ENCODE measurements at regions not wholly inside any gene's neighbourhood (a gene's known extent, or its start where the extent isn't known, plus 50 kb on each side); places are given as distances from the start of the nearest gene placed in this dataset.
A peak's percentile ranks its signal among the peaks of the same experiment; 100 is the strongest.

DNA sequence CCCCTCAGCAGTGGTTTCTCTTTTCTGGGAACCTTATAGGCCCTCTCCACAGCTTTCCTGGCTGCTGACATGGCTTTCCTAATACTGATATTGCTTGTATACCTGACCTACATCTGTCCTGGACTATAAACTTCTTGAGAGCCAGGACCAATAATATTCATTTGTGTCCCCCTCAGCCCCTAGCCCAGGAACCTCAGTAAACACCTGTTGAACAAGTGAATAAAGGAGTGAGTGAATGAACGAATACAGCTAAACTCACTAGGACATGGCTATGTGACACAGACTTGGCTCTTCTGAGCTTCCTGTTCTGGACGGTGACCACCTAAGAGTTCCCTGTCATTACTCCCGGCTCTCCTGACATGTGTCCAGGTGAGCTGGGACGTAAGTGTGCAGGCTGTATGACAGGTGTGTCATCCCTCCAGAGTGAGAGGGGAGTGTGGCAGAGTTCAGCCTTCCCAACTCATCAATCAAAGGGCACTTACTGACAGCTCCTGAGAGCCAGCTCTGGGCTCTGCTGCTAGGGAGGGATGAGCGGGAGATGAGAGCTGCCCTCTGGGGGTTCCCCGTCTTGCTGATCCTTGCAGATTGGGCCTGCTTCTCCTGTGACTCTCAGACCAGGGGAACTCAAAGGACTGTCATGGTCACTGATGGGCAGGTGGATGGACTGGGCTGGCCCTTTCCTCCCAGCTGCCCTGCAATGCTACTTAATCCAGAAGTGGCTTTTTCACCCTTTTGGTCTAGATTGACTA lies 84.5 kb downstream of the HIF1AN start:
- TF ChIP-seq ZNF211 (tag by site-specific recombination; IDR thresholded peaks at IDR 0.05; ENCODE audit: low read depth) (no peak), ZNF521 (tag by site-specific recombination; IDR thresholded peaks at IDR 0.05) (no peak), ZNF274 (IDR thresholded peaks at IDR 0.05; ENCODE audit: low read length) (no peak), ZNF274 (tag by site-specific recombination; IDR thresholded peaks at IDR 0.05; ENCODE audit: borderline replicate concordance) (no peak), ZNF776 (tag by site-specific recombination; IDR thresholded peaks at IDR 0.05; ENCODE audit: borderline replicate concordance) (no peak), SCRT2 (tag by site-specific recombination; IDR thresholded peaks at IDR 0.05) (peak; percentile 86)
- TF ChIP-seq, protein P1, sequence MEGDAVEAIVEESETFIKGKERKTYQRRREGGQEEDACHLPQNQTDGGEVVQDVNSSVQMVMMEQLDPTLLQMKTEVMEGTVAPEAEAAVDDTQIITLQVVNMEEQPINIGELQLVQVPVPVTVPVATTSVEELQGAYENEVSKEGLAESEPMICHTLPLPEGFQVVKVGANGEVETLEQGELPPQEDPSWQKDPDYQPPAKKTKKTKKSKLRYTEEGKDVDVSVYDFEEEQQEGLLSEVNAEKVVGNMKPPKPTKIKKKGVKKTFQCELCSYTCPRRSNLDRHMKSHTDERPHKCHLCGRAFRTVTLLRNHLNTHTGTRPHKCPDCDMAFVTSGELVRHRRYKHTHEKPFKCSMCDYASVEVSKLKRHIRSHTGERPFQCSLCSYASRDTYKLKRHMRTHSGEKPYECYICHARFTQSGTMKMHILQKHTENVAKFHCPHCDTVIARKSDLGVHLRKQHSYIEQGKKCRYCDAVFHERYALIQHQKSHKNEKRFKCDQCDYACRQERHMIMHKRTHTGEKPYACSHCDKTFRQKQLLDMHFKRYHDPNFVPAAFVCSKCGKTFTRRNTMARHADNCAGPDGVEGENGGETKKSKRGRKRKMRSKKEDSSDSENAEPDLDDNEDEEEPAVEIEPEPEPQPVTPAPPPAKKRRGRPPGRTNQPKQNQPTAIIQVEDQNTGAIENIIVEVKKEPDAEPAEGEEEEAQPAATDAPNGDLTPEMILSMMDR (tag by site-specific recombination; IDR thresholded peaks at IDR 0.05), result no peak
- TF ChIP-seq, protein P2, sequence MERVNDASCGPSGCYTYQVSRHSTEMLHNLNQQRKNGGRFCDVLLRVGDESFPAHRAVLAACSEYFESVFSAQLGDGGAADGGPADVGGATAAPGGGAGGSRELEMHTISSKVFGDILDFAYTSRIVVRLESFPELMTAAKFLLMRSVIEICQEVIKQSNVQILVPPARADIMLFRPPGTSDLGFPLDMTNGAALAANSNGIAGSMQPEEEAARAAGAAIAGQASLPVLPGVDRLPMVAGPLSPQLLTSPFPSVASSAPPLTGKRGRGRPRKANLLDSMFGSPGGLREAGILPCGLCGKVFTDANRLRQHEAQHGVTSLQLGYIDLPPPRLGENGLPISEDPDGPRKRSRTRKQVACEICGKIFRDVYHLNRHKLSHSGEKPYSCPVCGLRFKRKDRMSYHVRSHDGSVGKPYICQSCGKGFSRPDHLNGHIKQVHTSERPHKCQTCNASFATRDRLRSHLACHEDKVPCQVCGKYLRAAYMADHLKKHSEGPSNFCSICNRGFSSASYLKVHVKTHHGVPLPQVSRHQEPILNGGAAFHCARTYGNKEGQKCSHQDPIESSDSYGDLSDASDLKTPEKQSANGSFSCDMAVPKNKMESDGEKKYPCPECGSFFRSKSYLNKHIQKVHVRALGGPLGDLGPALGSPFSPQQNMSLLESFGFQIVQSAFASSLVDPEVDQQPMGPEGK (tag by site-specific recombination; IDR thresholded peaks at IDR 0.05), result no peak

All from HEK293 (cell line).